Glutamatergic neuron (in vitro differentiated cells): ENCODE measurements at regions not wholly inside any gene's neighbourhood (a gene's known extent, or its start where the extent isn't known, plus 50 kb on each side); places are given as distances from the start of the nearest gene placed in this dataset.

Experiments used
- DNase-seq: peaks from one replicate; pipeline ENCODE4 v3.0.0; 2022
- H3K27ac Mint-ChIP-seq: one replicate; pipeline ENCODE4 v1.8.0; 2020; ENCODE audit warnings: mild to moderate bottlenecking, mixed read lengths, inconsistent platforms; ENCODE audit not compliant: unreplicated experiment
- H3K27me3 Mint-ChIP-seq: one replicate; pipeline ENCODE4 v1.8.0; 2020; ENCODE audit warnings: mild to moderate bottlenecking, moderate library complexity, mixed read lengths, inconsistent platforms; ENCODE audit not compliant: unreplicated experiment
- H3K36me3 Mint-ChIP-seq: one replicate; pipeline ENCODE4 v1.8.0; 2020; ENCODE audit warnings: mild to moderate bottlenecking, mixed read lengths, inconsistent platforms; ENCODE audit not compliant: unreplicated experiment
- H3K4me1 Mint-ChIP-seq: one replicate; pipeline ENCODE4 v1.8.0; 2020; ENCODE audit warnings: mild to moderate bottlenecking, low read depth, mixed read lengths, inconsistent platforms; ENCODE audit not compliant: unreplicated experiment
- H3K4me3 Mint-ChIP-seq: one replicate; pipeline ENCODE4 v1.8.0; 2020; ENCODE audit warnings: mild to moderate bottlenecking, mixed read lengths, inconsistent platforms; ENCODE audit not compliant: unreplicated experiment
- H3K9me3 Mint-ChIP-seq: one replicate; pipeline ENCODE4 v1.8.0; 2020; ENCODE audit warnings: mild to moderate bottlenecking, moderate library complexity, mixed read lengths, inconsistent platforms; ENCODE audit not compliant: unreplicated experiment
- CTCF ChIP-seq: fragments of 200-600 bp; sonication (generic); IDR thresholded peaks from one replicate; pipeline ENCODE4 v1.5.0; 2021; ENCODE audit not compliant: partially characterized antibody, unreplicated experiment

DNA sequence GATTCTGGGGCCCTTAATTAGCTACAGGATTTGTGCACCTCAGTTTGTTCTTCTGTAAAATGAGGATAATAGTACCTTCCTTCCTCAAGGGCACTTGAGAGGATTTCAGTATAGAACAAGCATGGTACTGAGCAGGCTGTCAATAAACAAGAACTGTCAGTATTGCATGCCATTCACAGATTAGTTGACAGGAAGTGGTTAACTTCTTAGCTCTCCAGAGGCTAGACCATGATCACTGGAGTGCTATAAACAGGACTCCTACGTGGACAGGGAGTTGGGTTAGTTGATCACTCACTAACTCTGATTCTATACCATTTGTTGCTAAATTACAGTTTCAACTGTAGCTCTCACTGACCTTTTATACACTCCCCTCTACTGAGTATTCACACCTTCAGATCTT is 126.2 kb upstream of the DAB1 start:
- no peaks in the 10 kb centered on the region for H3K9me3 Mint-ChIP-seq
- no peak for TF ChIP-seq CTCF
- H3K36me3 Mint-ChIP-seq: no peaks in the 10 kb centered on the region
- H3K4me1 Mint-ChIP-seq: peaks cover 4% of the 10 kb centered on the region
- no peak overlapping the region for H3K4me3 Mint-ChIP-seq
- no peak for DNase-seq
- no peaks in the 10 kb centered on the region for H3K27me3 Mint-ChIP-seq
- no peak overlapping the region for H3K27ac Mint-ChIP-seq

DNA sequence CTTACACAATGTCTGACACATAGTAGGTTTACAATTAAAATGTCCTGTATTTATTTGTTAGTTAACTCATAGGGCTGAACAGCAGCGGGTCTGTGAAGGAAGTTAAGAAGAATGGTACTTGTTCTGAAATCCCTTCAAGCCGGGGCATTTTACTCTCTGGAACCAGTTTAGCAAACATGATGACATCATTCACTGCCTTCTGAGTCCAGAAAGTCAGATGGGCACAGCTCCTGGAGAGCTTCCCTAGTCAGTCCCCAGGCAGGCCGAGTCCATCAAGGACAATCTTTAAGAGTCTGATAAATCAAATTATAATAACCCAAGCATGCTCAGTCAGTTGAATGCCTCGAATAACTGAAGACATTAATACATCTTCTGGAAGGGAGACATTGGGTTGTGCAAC is 125.4 kb upstream of the DAB1 start:
- H3K27ac Mint-ChIP-seq: no peak overlapping the region
- no peak for TF ChIP-seq CTCF
- peaks cover 4% of the 10 kb centered on the region for H3K4me1 Mint-ChIP-seq
- no peaks in the 10 kb centered on the region for H3K27me3 Mint-ChIP-seq
- no peak overlapping the region for H3K4me3 Mint-ChIP-seq
- no peak for DNase-seq
- no peaks in the 10 kb centered on the region for H3K9me3 Mint-ChIP-seq
- H3K36me3 Mint-ChIP-seq: no peaks in the 10 kb centered on the region

GRCh38 chr1:57546549-57547330 is 122.9 kb upstream of the DAB1 start:
- Mint-ChIP-seq H3K27ac (no peak overlapping the region), H3K4me1 (peaks cover 4% of the 10 kb centered on the region), H3K36me3 (no peaks in the 10 kb centered on the region), H3K4me3 (no peak overlapping the region), H3K9me3 (no peaks in the 10 kb centered on the region), H3K27me3 (no peaks in the 10 kb centered on the region)
- TF ChIP-seq CTCF: no peak
- no peak for DNase-seq

DNA sequence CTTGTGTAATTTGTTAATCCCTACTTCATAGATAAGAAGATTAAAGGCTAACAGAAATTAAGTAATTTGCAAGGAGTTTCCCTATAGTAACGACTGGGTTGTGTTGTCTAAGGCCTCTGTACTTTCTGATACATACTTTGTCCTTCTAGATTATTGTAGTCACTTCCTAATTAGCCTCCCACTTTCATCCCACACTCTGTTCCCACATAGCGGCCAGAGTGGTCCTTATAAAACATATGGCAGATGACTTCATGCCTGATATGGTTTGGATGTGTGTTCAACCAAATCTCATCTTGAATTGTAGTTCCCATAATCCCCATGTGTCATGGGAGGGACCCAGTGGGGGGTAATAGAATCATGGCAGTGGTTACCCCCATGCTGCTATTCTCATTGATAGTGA is 120.5 kb upstream of the DAB1 start:
- Mint-ChIP-seq H3K27me3 (no peaks in the 10 kb centered on the region), H3K9me3 (no peaks in the 10 kb centered on the region), H3K4me1 (no peaks in the 10 kb centered on the region), H3K4me3 (no peak overlapping the region), H3K27ac (no peak overlapping the region), H3K36me3 (no peaks in the 10 kb centered on the region)
- no peak for DNase-seq
- no peak for TF ChIP-seq CTCF

GRCh38 chr1:57536749-57537423 is 113.0 kb upstream of the DAB1 start:
- no peak for DNase-seq
- peaks cover 1% of the 10 kb centered on the region for H3K9me3 Mint-ChIP-seq
- no peaks in the 10 kb centered on the region for H3K27me3 Mint-ChIP-seq
- H3K4me1 Mint-ChIP-seq: peaks cover 4% of the 10 kb centered on the region
- no peak for TF ChIP-seq CTCF
- no peaks in the 10 kb centered on the region for H3K36me3 Mint-ChIP-seq
- H3K27ac Mint-ChIP-seq: no peak overlapping the region
- H3K4me3 Mint-ChIP-seq: no peak overlapping the region
